ENCODE measurements at regions not wholly inside any gene's neighbourhood (a gene's known extent, or its start where the extent isn't known, plus 50 kb on each side); places are given as distances from the start of the nearest gene placed in this dataset.

DNA sequence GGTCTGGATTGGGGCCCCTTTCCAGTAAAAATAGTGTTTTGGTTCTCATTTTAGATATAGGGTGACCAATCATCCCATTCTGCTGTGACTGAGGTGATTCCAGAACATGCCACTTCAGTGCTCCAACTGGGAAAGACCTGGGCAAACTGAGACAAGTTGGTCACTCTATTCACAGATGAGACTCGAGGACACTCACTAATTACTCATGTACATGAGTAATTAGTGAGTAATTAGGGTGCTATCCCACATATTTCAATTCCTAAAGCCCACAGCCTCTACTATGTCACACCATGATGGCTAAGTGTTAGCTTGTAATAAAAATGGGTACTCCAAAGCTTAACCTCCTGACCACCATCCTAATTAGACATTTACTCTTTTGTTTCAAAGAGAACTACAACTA is 86.0 kb downstream of the CBLN4 start:
- Histone ChIP-seq H3K4me3 (no peak overlapping the region), H3K9me2 (replicated peaks; ENCODE audit: insufficient read depth) (no peaks in the 10 kb centered on the region), H3K79me2 (no peaks in the 10 kb centered on the region), H3K4me2 (no peak overlapping the region), H3K36me3 (replicated peaks; ENCODE audit: insufficient read depth, low read depth) (no peaks in the 10 kb centered on the region), H2AFZ (no peak overlapping the region), H3K4me1 (ENCODE audit: insufficient read depth) (no peaks in the 10 kb centered on the region), H3K27me3 (no peaks in the 10 kb centered on the region), H4K20me1 (ENCODE audit: insufficient read depth, poor library complexity, severe bottlenecking) (no peaks in the 10 kb centered on the region), H3K27ac (no peak overlapping the region), H3K9me3 (ENCODE audit: low read depth) (no peaks in the 10 kb centered on the region)
- TF ChIP-seq, protein P1, sequence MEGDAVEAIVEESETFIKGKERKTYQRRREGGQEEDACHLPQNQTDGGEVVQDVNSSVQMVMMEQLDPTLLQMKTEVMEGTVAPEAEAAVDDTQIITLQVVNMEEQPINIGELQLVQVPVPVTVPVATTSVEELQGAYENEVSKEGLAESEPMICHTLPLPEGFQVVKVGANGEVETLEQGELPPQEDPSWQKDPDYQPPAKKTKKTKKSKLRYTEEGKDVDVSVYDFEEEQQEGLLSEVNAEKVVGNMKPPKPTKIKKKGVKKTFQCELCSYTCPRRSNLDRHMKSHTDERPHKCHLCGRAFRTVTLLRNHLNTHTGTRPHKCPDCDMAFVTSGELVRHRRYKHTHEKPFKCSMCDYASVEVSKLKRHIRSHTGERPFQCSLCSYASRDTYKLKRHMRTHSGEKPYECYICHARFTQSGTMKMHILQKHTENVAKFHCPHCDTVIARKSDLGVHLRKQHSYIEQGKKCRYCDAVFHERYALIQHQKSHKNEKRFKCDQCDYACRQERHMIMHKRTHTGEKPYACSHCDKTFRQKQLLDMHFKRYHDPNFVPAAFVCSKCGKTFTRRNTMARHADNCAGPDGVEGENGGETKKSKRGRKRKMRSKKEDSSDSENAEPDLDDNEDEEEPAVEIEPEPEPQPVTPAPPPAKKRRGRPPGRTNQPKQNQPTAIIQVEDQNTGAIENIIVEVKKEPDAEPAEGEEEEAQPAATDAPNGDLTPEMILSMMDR (IDR thresholded peaks at IDR 0.05; ENCODE audit: poor library complexity): no peak
- TF ChIP-seq EZH2 (IDR thresholded peaks at IDR 0.05; ENCODE audit: borderline replicate concordance) (no peak), EZH2phosphoT487 (IDR thresholded peaks at IDR 0.05; ENCODE audit: low read depth, severe bottlenecking, unreplicated experiment) (no peak)
- no peak for DNase-seq (ENCODE audit: low spot score)
- 11% methylated on average over 1 of the region's 1 CpG for WGBS (ENCODE audit: low lambda C conversion rate, missing lambda C conversion rate)

DNA sequence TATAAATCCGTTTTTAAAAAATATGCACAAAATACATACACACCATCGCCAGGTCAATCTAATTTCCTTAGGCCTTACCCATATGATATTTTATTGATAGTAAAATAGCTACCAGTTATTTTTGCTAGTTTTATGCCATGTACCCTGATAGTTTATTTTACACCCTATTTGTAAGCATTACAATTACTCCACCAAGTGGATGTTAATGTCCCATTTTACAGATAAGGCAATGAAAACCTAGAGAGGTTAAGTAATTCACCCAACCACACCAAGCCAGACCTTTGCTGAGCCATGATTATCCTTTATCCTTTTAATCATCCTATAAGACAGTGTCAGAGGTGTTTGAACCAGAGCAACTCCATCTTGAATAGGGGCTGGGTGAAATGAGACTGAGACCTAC is 86.8 kb downstream of the CBLN4 start:
- TF ChIP-seq EZH2 (IDR thresholded peaks at IDR 0.05; ENCODE audit: borderline replicate concordance) (no peak), EZH2phosphoT487 (IDR thresholded peaks at IDR 0.05; ENCODE audit: low read depth, severe bottlenecking, unreplicated experiment) (no peak)
- TF ChIP-seq, protein P1 (IDR thresholded peaks at IDR 0.05; ENCODE audit: poor library complexity): no peak
- no peaks in the 10 kb centered on the region for H3K79me2 ChIP-seq
- no peaks in the 10 kb centered on the region for H3K36me3 ChIP-seq (replicated peaks; ENCODE audit: insufficient read depth, low read depth)
- H3K9me2 ChIP-seq (replicated peaks; ENCODE audit: insufficient read depth): no peaks in the 10 kb centered on the region
- DNase-seq (ENCODE audit: low spot score): no peak
- WGBS (ENCODE audit: low lambda C conversion rate, missing lambda C conversion rate): 69% methylated on average over 2 of the region's 2 CpGs
- H4K20me1 ChIP-seq (ENCODE audit: insufficient read depth, poor library complexity, severe bottlenecking): no peaks in the 10 kb centered on the region
- H3K4me1 ChIP-seq (ENCODE audit: insufficient read depth): no peaks in the 10 kb centered on the region
- no peak overlapping the region for H3K4me2 ChIP-seq
- no peaks in the 10 kb centered on the region for H3K27me3 ChIP-seq
- no peak overlapping the region for H3K4me3 ChIP-seq
- H3K9me3 ChIP-seq (ENCODE audit: low read depth): no peaks in the 10 kb centered on the region
- no peak overlapping the region for H3K27ac ChIP-seq
- no peak overlapping the region for H2AFZ ChIP-seq

DNA sequence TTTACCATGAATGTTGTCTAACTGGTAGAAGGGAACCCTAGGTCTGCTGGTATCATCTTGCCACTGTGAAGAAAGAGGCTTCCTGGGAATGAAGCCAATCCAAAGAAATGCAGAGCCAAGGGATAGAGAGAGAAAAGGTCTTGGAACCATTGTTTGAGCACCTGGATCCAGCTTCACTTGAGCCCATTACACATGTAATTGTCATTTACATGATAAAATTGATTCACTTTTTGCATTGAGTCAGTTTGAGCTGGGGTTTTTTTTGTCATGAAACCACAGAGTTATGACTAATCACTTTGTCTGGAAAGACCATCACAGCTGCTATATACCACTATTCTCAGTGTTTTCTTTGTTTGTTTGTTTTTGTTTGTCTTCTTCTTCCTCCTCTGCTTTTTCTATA is 112.3 kb downstream of the CBLN4 start:
- Histone ChIP-seq H3K4me3 (no peak overlapping the region), H2AFZ (no peak overlapping the region), H3K27ac (no peak overlapping the region), H4K20me1 (ENCODE audit: insufficient read depth, poor library complexity, severe bottlenecking) (no peaks in the 10 kb centered on the region), H3K4me1 (ENCODE audit: insufficient read depth) (no peaks in the 10 kb centered on the region), H3K4me2 (no peak overlapping the region), H3K9me2 (replicated peaks; ENCODE audit: insufficient read depth) (no peaks in the 10 kb centered on the region), H3K79me2 (no peaks in the 10 kb centered on the region), H3K9me3 (ENCODE audit: low read depth) (no peaks in the 10 kb centered on the region), H3K27me3 (no peaks in the 10 kb centered on the region), H3K36me3 (replicated peaks; ENCODE audit: insufficient read depth, low read depth) (no peaks in the 10 kb centered on the region)
- no peak for DNase-seq (ENCODE audit: low spot score)
- no peak for TF ChIP-seq EZH2 (IDR thresholded peaks at IDR 0.05; ENCODE audit: borderline replicate concordance)
- TF ChIP-seq, protein P1 (IDR thresholded peaks at IDR 0.05; ENCODE audit: poor library complexity): no peak
- no peak for TF ChIP-seq EZH2phosphoT487 (IDR thresholded peaks at IDR 0.05; ENCODE audit: low read depth, severe bottlenecking, unreplicated experiment)

DNA sequence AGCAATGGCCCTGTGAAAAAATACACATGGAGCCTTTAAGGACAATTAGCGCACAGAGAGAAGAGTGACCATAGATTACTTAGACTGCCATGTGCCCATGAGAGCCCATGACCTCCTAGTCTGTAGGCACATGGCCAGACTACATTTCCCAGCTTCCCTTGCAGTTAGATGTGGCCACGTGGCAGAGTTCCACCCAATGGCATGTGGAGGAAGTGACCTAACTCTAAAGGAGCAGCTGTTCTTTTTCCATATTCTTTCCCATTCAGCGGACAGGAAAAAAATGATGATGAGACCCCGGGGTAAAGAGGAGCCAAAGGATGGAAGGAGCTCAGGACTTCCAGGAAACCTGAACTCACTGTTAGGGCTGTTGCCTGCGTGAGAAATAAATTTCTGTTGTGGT is 116.6 kb downstream of the CBLN4 start:
- no peak overlapping the region for H2AFZ ChIP-seq
- H3K9me3 ChIP-seq (ENCODE audit: low read depth): no peaks in the 10 kb centered on the region
- 53% methylated on average over 5 of the region's 5 CpGs for WGBS (ENCODE audit: low lambda C conversion rate, missing lambda C conversion rate)
- no peaks in the 10 kb centered on the region for H3K79me2 ChIP-seq
- H3K36me3 ChIP-seq (replicated peaks; ENCODE audit: insufficient read depth, low read depth): no peaks in the 10 kb centered on the region
- H3K27me3 ChIP-seq: no peaks in the 10 kb centered on the region
- TF ChIP-seq, protein P1 (IDR thresholded peaks at IDR 0.05; ENCODE audit: poor library complexity): no peak
- TF ChIP-seq EZH2 (IDR thresholded peaks at IDR 0.05; ENCODE audit: borderline replicate concordance) (no peak), EZH2phosphoT487 (IDR thresholded peaks at IDR 0.05; ENCODE audit: low read depth, severe bottlenecking, unreplicated experiment) (no peak)
- no peak overlapping the region for H3K4me2 ChIP-seq
- H3K4me3 ChIP-seq: no peak overlapping the region
- H4K20me1 ChIP-seq (ENCODE audit: insufficient read depth, poor library complexity, severe bottlenecking): no peaks in the 10 kb centered on the region
- DNase-seq (ENCODE audit: low spot score): no peak
- no peaks in the 10 kb centered on the region for H3K4me1 ChIP-seq (ENCODE audit: insufficient read depth)
- H3K27ac ChIP-seq: no peak overlapping the region
- no peaks in the 10 kb centered on the region for H3K9me2 ChIP-seq (replicated peaks; ENCODE audit: insufficient read depth)
